ENCODE measurements at regions not wholly inside any gene's neighbourhood (a gene's known extent, or its start where the extent isn't known, plus 50 kb on each side); places are given as distances from the start of the nearest gene placed in this dataset.
"Not testable (repeated sequence)": the region's sequence is repeated elsewhere in the genome, so short reads cannot be mapped to it uniquely, and the experiment has no call there.

DNA sequence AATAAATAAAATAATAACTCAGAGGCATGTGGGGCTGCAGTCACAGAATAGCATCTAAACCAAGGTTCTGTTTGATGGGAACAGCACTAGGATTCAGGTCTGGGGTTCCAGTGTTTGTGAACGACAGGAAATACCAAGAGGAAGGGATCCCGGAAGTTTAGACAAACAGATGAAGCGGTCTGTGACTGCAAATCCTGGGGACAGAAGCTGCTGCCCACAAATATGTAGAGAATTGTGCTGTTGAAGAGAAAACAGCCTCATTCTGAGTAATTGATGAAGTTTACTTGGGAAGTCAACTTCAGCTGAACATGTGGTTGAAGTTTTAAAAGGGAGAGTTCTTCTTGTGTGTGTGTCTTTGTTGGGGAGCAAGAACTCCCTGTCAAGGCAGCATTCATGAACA is 98.4 kb upstream of the TBX5 start:
- no peak for DNase-seq (ENCODE audit: extremely low read depth, low read depth, low spot score)

DNA sequence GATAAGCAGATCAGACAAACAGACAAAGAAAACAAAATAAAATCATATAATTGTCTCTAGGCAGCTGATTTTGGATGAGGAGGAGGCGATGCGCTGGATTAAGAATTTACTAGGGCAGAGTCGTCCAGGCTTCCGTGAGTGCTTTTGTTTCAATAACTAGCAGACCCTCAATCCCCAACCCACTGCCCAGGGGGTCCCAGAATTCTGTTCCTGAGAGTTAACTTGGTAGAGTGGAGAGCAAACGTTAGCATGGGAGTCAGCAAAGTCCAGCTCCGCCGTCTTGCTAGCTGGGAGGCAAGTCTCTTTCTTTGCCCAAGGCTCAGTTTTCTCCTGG is 95.5 kb upstream of the TBX5 start:
- no peak for DNase-seq (ENCODE audit: extremely low read depth, low read depth, low spot score)

- DNase-seq (ENCODE audit: extremely low read depth, low read depth, low spot score): no peak
Measured at GRCh38 chr12:114500775-114501473, 95.0 kb upstream of the TBX5 start.

GRCh38 chr12:114500131-114500530 is 94.2 kb upstream of the TBX5 start:
- no peak for DNase-seq (ENCODE audit: extremely low read depth, low read depth, low spot score)

GRCh38 chr12:114499338-114499737 is 93.4 kb upstream of the TBX5 start:
- DNase-seq (ENCODE audit: extremely low read depth, low read depth, low spot score): no peak

- DNase-seq (ENCODE audit: extremely low read depth, low read depth, low spot score): no peak
Measured at GRCh38 chr12:114491916-114492315, 86.0 kb upstream of the TBX5 start.

DNA sequence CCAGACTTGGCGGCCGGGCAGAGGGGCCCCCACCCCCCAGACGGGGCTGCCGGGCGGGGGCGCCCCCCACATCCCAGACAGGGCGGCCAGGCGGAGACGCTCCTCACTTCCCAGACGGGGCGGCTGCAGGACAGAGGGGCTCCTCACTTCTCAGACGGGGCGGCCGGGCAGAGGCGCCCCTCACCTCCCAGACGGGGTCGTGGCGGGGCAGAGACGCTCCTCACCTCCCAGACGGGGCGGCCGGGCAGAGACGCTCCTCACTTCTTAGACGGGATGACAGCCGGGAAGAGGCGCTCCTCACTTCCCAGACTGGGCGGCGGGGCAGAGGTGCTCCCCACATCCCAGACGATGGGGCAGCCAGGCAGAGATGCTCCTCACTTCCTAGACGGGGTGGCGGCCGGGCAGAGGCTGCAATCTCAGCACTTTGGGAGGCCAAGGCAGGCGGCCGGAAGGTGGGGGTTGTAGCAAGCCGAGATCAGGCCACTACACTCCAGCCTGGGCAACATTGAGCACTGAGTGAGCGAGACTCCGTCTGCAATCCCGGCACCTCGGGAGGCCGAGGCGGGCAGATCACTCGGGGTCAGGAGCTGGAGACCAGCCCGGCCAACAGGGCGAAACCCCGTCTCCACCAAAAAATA is 79.0 kb upstream of the TBX5 start:
- not testable (repeated sequence) for DNase-seq (ENCODE audit: extremely low read depth, low read depth, low spot score)

DNA sequence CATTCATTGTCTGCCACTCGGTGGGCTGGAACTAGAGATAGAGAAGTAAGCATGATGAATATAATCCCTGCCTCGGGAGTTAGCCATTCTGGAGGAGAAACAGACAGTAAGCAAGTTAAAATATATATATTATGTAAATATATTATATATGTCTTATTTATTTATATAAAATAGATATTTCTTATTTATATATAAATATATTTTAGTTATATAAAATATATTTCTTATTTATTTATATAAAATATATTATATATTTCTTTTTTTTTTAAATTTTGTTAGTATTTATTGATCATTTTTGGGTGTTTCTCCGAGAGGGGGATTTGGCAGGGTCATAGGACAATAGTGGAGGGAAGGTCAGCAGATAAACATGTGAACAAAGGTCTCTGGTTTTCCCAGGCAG is 78.1 kb upstream of the TBX5 start:
- DNase-seq (ENCODE audit: extremely low read depth, low read depth, low spot score): no peak

GRCh38 chr12:114481200-114481535 is 75.2 kb upstream of the TBX5 start:
- no peak for DNase-seq (ENCODE audit: extremely low read depth, low read depth, low spot score)

DNA sequence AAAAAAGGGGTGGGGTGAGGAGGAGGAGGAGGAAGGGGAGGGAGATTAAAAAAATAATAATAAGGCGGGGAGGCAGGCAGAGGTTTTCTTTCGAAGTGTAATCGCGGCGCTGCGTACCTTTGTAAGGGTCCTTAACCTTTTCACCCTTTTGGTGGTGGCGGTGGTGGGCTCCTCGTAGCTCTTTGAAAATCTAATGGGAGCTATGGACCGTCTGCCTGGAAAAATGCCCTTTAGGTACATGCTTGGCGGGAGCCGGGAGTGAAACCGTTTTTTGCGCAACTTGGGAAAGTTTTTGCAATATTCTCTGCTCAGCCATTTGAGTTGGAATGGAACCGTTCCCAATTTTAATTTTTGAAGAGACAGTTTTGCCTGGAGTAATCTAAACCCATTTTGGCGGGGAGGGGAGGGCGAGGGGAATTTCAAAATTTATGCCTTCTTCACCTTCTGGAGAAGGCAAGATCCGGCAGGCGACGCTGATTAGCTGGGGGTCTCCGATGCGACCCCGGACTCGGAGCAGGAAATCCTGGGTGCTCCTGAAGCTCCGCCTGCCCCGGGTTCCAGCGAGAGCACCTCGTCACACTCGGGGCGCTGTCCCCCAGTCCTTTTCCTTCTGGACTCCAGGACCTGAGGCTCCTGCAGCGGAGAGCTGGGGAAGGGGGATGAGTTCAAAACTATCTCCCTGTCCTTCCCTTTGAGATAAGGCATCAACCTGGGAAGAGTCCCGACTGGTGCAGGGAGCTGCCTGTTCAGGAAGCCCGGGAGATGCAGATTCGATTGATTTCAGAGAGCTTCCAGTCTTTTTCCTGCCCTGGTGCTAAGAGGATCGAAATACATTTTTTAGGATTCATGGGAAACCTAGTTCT is 74.6 kb upstream of the TBX5 start:
- no peak for DNase-seq (ENCODE audit: extremely low read depth, low read depth, low spot score)

GRCh38 chr12:114479831-114480230 is 73.9 kb upstream of the TBX5 start:
- DNase-seq (ENCODE audit: extremely low read depth, low read depth, low spot score): no peak

DNA sequence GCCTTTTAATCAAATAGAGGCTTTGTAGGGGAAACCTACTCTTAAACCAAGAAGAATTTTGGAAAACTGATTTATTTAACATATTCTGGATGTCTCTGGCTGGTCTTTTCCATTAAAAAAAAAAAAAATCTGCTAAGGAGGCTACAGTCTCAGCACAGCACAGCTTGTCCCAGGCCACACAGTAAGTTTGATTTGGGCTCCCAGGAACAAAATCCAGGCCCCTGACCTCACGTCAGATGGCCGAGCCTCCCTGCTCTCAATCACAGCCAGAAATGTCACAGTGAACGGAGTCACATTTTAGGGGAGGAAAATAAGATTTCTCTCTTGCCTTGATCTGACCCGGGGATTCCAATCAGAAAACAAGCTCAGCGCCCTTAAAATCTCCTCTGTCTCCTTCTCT is 72.9 kb upstream of the TBX5 start:
- no peak for DNase-seq (ENCODE audit: extremely low read depth, low read depth, low spot score)

- DNase-seq (ENCODE audit: extremely low read depth, low read depth, low spot score): no peak
Measured at GRCh38 chr12:114477989-114478395, 72.0 kb upstream of the TBX5 start.

- no peak for DNase-seq (ENCODE audit: extremely low read depth, low read depth, low spot score)
Measured at GRCh38 chr12:114476159-114476558, 70.2 kb upstream of the TBX5 start.

GRCh38 chr12:114473717-114474116 is 67.8 kb upstream of the TBX5 start:
- no peak for DNase-seq (ENCODE audit: extremely low read depth, low read depth, low spot score)

DNA sequence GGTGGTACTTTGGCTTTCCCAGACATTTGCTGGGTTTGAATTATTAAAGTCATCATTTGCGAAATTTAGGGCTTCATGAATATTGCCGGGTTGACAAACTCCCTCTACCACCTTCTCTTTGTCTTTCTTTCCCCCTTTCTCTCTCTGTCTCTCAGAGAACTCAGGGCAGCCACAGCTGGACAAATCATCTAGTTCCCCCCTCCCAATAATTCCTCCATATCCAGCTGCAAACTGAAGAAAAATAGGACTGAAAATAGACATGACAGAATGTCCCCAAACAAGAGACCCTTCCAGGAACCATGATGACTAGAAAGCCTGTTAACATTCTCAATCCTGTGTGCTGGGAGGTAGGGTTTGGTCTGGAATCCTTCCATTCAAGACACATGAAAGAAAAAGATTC is 67.1 kb upstream of the TBX5 start:
- no peak for DNase-seq (ENCODE audit: extremely low read depth, low read depth, low spot score)

GRCh38 chr12:114457620-114458019 is 51.7 kb upstream of the TBX5 start:
- no peak for DNase-seq (ENCODE audit: extremely low read depth, low read depth, low spot score)

Measured in glomerular endothelial cell (primary cell).